Hepatocyte (in vitro differentiated cells): ENCODE measurements at regions not wholly inside any gene's neighbourhood (a gene's known extent, or its start where the extent isn't known, plus 50 kb on each side); places are given as distances from the start of the nearest gene placed in this dataset.

Experiments used
- DNase-seq: peaks from one replicate; pipeline ENCODE4 v3.0.0-alpha.2; 2016; ENCODE audit warnings: low spot score
- H2AFZ ChIP-seq: fragments of 200-600 bp; sonication (generic); 2 replicates; pipeline ENCODE4 v1.6.0; 2016; ENCODE audit warnings: antibody characterized with exemption, mild to moderate bottlenecking
- H3K27ac ChIP-seq: fragments of 200-600 bp; sonication (generic); 2 replicates; pipeline ENCODE4 v1.5.1; 2016; ENCODE audit warnings: mild to moderate bottlenecking
- H3K27me3 ChIP-seq: fragments of 200-600 bp; sonication (generic); 2 replicates; pipeline ENCODE4 v1.6.1; 2016
- H3K36me3 ChIP-seq: fragments of 200-600 bp; sonication (generic); replicated peaks from 2 replicates; pipeline ENCODE4 v1.5.1; 2016; ENCODE audit warnings: low read depth; ENCODE audit not compliant: insufficient read depth
- H3K4me1 ChIP-seq: fragments of 200-600 bp; sonication (generic); 2 replicates; pipeline ENCODE4 v1.5.1; 2016; ENCODE audit warnings: mild to moderate bottlenecking, moderate library complexity; ENCODE audit not compliant: insufficient read depth
- H3K4me2 ChIP-seq: fragments of 200-600 bp; sonication (generic); 2 replicates; pipeline ENCODE4 v1.6.0; 2016
- H3K4me3 ChIP-seq: fragments of 200-600 bp; sonication (generic); 2 replicates; pipeline ENCODE4 v1.5.1; 2016; ENCODE audit warnings: mild to moderate bottlenecking
- H3K79me2 ChIP-seq: fragments of 200-600 bp; sonication (generic); 2 replicates; pipeline ENCODE4 v1.6.0; 2017; ENCODE audit warnings: mild to moderate bottlenecking
- H3K9me2 ChIP-seq: fragments of 200-600 bp; sonication (generic); replicated peaks from 2 replicates; pipeline ENCODE4 v1.6.0; 2017; ENCODE audit warnings: mild to moderate bottlenecking; ENCODE audit not compliant: insufficient read depth
- H3K9me3 ChIP-seq: fragments of 200-600 bp; sonication (generic); 2 replicates; pipeline ENCODE4 v1.5.1; 2016; ENCODE audit warnings: low read depth, mild to moderate bottlenecking
- H4K20me1 ChIP-seq: fragments of 200-600 bp; sonication (generic); 2 replicates; pipeline ENCODE4 v1.6.0; 2016; ENCODE audit warnings: mild to moderate bottlenecking; ENCODE audit not compliant: insufficient read depth, poor library complexity, severe bottlenecking
- CTCF ChIP-seq: fragments of 200-600 bp; sonication (generic); IDR thresholded peaks from 2 replicates; pipeline ENCODE4 v1.5.1; 2016; ENCODE audit warnings: antibody characterized with exemption, mild to moderate bottlenecking; ENCODE audit not compliant: poor library complexity
- EZH2 ChIP-seq: fragments of 200-600 bp; sonication (generic); IDR thresholded peaks from 2 replicates; pipeline ENCODE4 v1.6.1; 2016; ENCODE audit warnings: antibody characterized with exemption, mild to moderate bottlenecking, borderline replicate concordance
- EZH2phosphoT487 ChIP-seq: fragments of 200-600 bp; sonication (generic); IDR thresholded peaks from one replicate; pipeline ENCODE4 v1.6.1; 2018; ENCODE audit warnings: antibody characterized with exemption, mild to moderate bottlenecking, low read depth, moderate library complexity; ENCODE audit not compliant: unreplicated experiment, severe bottlenecking
- WGBS: methylation state at CpG from one replicate; pipeline ENCODE4 v1.1.6; 2016; ENCODE audit warnings: low lambda C conversion rate; ENCODE audit errors: missing lambda C conversion rate; 5-methylcytosine and 5-hydroxymethylcytosine counted together

- no peaks in the 10 kb centered on the region for H3K9me2 ChIP-seq
- no peak for DNase-seq
- no peaks in the 10 kb centered on the region for H3K36me3 ChIP-seq
- no peaks in the 10 kb centered on the region for H3K79me2 ChIP-seq
- no peaks in the 10 kb centered on the region for H3K9me3 ChIP-seq
- H4K20me1 ChIP-seq = no peaks in the 10 kb centered on the region
- H3K27me3 ChIP-seq = no peaks in the 10 kb centered on the region
- no peak for TF ChIP-seq EZH2phosphoT487
- TF ChIP-seq CTCF = no peak
- no peak for TF ChIP-seq EZH2
- no peak overlapping the region for H3K4me2 ChIP-seq
- H2AFZ ChIP-seq = no peak overlapping the region
- WGBS = 79% methylated on average over 3 of the region's 3 CpGs
- H3K4me3 ChIP-seq = no peak overlapping the region
- peak overlapping the region; percentile 2 for H3K27ac ChIP-seq
- H3K4me1 ChIP-seq = peaks cover 28% of the 10 kb centered on the region
These were observed 467.8 kb downstream of the ZNF608 start for GRCh38 chr5:124278636-124279035.

GRCh38 chr5:124277767-124278545 is 468.5 kb downstream of the ZNF608 start:
- H3K9me3 ChIP-seq = no peaks in the 10 kb centered on the region
- no peaks in the 10 kb centered on the region for H3K79me2 ChIP-seq
- DNase-seq = no peak
- H3K9me2 ChIP-seq = no peaks in the 10 kb centered on the region
- H3K27me3 ChIP-seq = no peaks in the 10 kb centered on the region
- peak overlapping the region; percentile 33 for H3K4me2 ChIP-seq
- no peak overlapping the region for H3K4me3 ChIP-seq
- H2AFZ ChIP-seq = no peak overlapping the region
- WGBS = 25% methylated on average over 7 of the region's 7 CpGs
- H3K36me3 ChIP-seq = no peaks in the 10 kb centered on the region
- TF ChIP-seq EZH2phosphoT487 (no peak), CTCF (no peak), EZH2 (no peak)
- peak overlapping the region; percentile 2 for H3K27ac ChIP-seq
- no peaks in the 10 kb centered on the region for H4K20me1 ChIP-seq
- H3K4me1 ChIP-seq = peaks cover 25% of the 10 kb centered on the region

- WGBS = 91% methylated on average over 3 of the region's 3 CpGs
- Histone ChIP-seq H3K4me3 (no peak overlapping the region), H3K27ac (no peak overlapping the region), H3K9me3 (no peaks in the 10 kb centered on the region), H4K20me1 (no peaks in the 10 kb centered on the region), H2AFZ (no peak overlapping the region), H3K79me2 (no peaks in the 10 kb centered on the region), H3K9me2 (no peaks in the 10 kb centered on the region), H3K4me1 (peaks cover 21% of the 10 kb centered on the region), H3K36me3 (no peaks in the 10 kb centered on the region), H3K27me3 (no peaks in the 10 kb centered on the region), H3K4me2 (no peak overlapping the region)
- TF ChIP-seq CTCF (no peak), EZH2phosphoT487 (no peak), EZH2 (no peak)
- DNase-seq = no peak
These were observed 470.3 kb downstream of the ZNF608 start for GRCh38 chr5:124276166-124276565.
